ENCODE measurements at regions not wholly inside any gene's neighbourhood (a gene's known extent, or its start where the extent isn't known, plus 50 kb on each side); places are given as distances from the start of the nearest gene placed in this dataset.
"Not testable (repeated sequence)": the region's sequence is repeated elsewhere in the genome, so short reads cannot be mapped to it uniquely, and the experiment has no call there.

- TF ChIP-seq CTCF (conservative IDR thresholded peaks at IDR 0.05; ENCODE audit: low read depth in 2 of 2); ZNF114 (CRISPR knock-in tag; IDR thresholded peaks at IDR 0.05); EZH2 (IDR thresholded peaks at IDR 0.05; ENCODE audit: low read depth, unreplicated experiment); REST (IDR thresholded peaks at IDR 0.05; ENCODE audit: unreplicated experiment); POLR2AphosphoS5 (IDR thresholded peaks at IDR 0.05; ENCODE audit: low read depth); ZNF331 (CRISPR knock-in tag; IDR thresholded peaks at IDR 0.05; ENCODE audit: low read depth); ETS1 (IDR thresholded peaks at IDR 0.05); EZH2phosphoT487 (IDR thresholded peaks at IDR 0.05; ENCODE audit: unreplicated experiment); CREB1 (CRISPR knock-in tag; IDR thresholded peaks at IDR 0.05; ENCODE audit: low read depth); ZNF462 (CRISPR knock-in tag; IDR thresholded peaks at IDR 0.05); JUNB (IDR thresholded peaks at IDR 0.05; ENCODE audit: unreplicated experiment): not testable (repeated sequence)
These were observed 66.0 kb upstream of the TNKS2 start for GRCh38 chr10:91732265-91732664.

Measured in GM23338 (cell line).